PC-9 (cell line): ENCODE measurements at regions not wholly inside any gene's neighbourhood (a gene's known extent, or its start where the extent isn't known, plus 50 kb on each side); places are given as distances from the start of the nearest gene placed in this dataset.

Source experiments
- BruUV-seq: library from RNA; stranded (reverse); fragments of 400-500 nt; replicated peaks from 2 replicates; lab custom pipeline; 2021; lab: Mats Ljungman, UMichigan
- CTCF ChIA-PET: fragments of 300-600 bp; sonication (Branson Sonifier 250); formaldehyde crosslinking; loops from one replicate; lab custom pipeline; 2022; ENCODE audit warnings: antibody characterized with exemption; lab: Charles Lee
- POLR2A ChIA-PET: fragments of 300-600 bp; sonication (Branson Sonifier 250); formaldehyde crosslinking; loops from one replicate; lab custom pipeline; 2022; ENCODE audit warnings: antibody characterized with exemption; ENCODE audit not compliant: unreplicated experiment; lab: Charles Lee
- DNase-seq, 2 experiments: peaks; one replicate each; pipeline versions ENCODE4 v3.0.0 to v3.0.0-alpha.2; 2015 to 2022; ENCODE audit warnings: mixed read lengths in 1 of 2
- H2AFZ ChIP-seq: fragments of 200-600 bp; sonication (generic); 2 replicates; pipeline ENCODE4 v1.8.1; 2017; ENCODE audit warnings: antibody characterized with exemption
- H3F3A ChIP-seq: fragments of 200-600 bp; sonication (generic); 2 replicates; pipeline ENCODE4 v1.8.1; 2017; ENCODE audit warnings: antibody characterized with exemption, mild to moderate bottlenecking, low read depth; ENCODE audit not compliant: insufficient read depth
- H3K27ac ChIP-seq: fragments of 200-600 bp; sonication (generic); 2 replicates; pipeline ENCODE4 v1.6.1; 2016; ENCODE audit warnings: mixed run types
- H3K27me3 ChIP-seq: fragments of 200-600 bp; sonication (generic); 2 replicates; pipeline ENCODE4 v1.6.1; 2016; ENCODE audit warnings: low read depth, mixed run types; ENCODE audit not compliant: insufficient read depth
- H3K36me3 ChIP-seq: fragments of 200-600 bp; sonication (generic); 2 replicates; pipeline ENCODE4 v1.6.1; 2016; ENCODE audit warnings: low read depth, mixed run types
- H3K4me1 ChIP-seq: fragments of 200-600 bp; sonication (generic); replicated peaks from 2 replicates; pipeline ENCODE4 v1.6.1; 2016; ENCODE audit warnings: mixed run types; ENCODE audit not compliant: insufficient read depth
- H3K4me2 ChIP-seq: fragments of 200-600 bp; sonication (generic); 2 replicates; pipeline ENCODE4 v1.6.1; 2017; ENCODE audit warnings: mixed run types
- H3K4me3 ChIP-seq: fragments of 200-600 bp; sonication (generic); 2 replicates; pipeline ENCODE4 v1.6.1; 2016; ENCODE audit warnings: mixed run types
- H3K79me2 ChIP-seq: fragments of 200-600 bp; sonication (generic); 2 replicates; pipeline ENCODE4 v1.6.1; 2017; ENCODE audit warnings: low read depth, mixed run types
- H3K9me2 ChIP-seq: fragments of 200-600 bp; sonication (generic); 2 replicates; pipeline ENCODE4 v1.8.1; 2017; ENCODE audit warnings: mild to moderate bottlenecking; ENCODE audit not compliant: insufficient read depth
- H3K9me3 ChIP-seq: fragments of 200-600 bp; sonication (generic); 2 replicates; pipeline ENCODE4 v1.8.1; 2016; ENCODE audit warnings: low read depth; ENCODE audit not compliant: insufficient read depth
- H4K20me1 ChIP-seq: fragments of 200-600 bp; sonication (generic); 2 replicates; pipeline ENCODE4 v1.8.1; 2017; ENCODE audit not compliant: insufficient read depth
- CTCF ChIP-seq: fragments of 200-600 bp; sonication (generic); conservative IDR thresholded peaks from 2 replicates; pipeline ENCODE4 v1.6.1; 2017; ENCODE audit warnings: mixed run types, antibody characterized with exemption, mild to moderate bottlenecking, moderate library complexity
- EZH2 ChIP-seq: fragments of 200-600 bp; sonication (generic); IDR thresholded peaks from 2 replicates; pipeline ENCODE4 v1.8.0; 2017; ENCODE audit warnings: antibody characterized with exemption, low read depth
- intact Hi-C: fragments of 100-400 bp; cut with micrococcal nuclease; formaldehyde crosslinking; loops from one replicate; pipeline ENCODE4 v1.10.0; 2022; ENCODE audit not compliant: unreplicated experiment

- Histone ChIP-seq H3K27me3 (peaks cover 74% of the 10 kb centered on the region), H3K4me3 (no peak overlapping the region), H3K27ac (no peak overlapping the region), H3K9me2 (no peaks in the 10 kb centered on the region), H3K4me1 (no peaks in the 10 kb centered on the region), H3F3A (no peaks in the 10 kb centered on the region), H4K20me1 (no peaks in the 10 kb centered on the region), H3K36me3 (no peaks in the 10 kb centered on the region), H3K9me3 (no peaks in the 10 kb centered on the region), H3K4me2 (no peak overlapping the region), H2AFZ (no peak overlapping the region), H3K79me2 (no peaks in the 10 kb centered on the region)
- ChIA-PET CTCF (no interaction called here), POLR2A (no interaction called here)
- intact Hi-C loops: no loop called here
- no TSS peak for BruUV-seq
- TF ChIP-seq CTCF (no peak), EZH2 (no peak)
- DNase-seq: no peak
These were observed 148.8 kb upstream of the SALL3 start for GRCh38 chr18:78830826-78831225.

GRCh38 chr18:78831603-78832002 lies 148.0 kb upstream of the SALL3 start:
- no peaks in the 10 kb centered on the region for H3K9me3 ChIP-seq
- H3K4me1 ChIP-seq: no peaks in the 10 kb centered on the region
- no peaks in the 10 kb centered on the region for H3K9me2 ChIP-seq
- H3K79me2 ChIP-seq: no peaks in the 10 kb centered on the region
- intact Hi-C loops: no loop called here
- POLR2A ChIA-PET: no interaction called here
- H3K27ac ChIP-seq: no peak overlapping the region
- no peaks in the 10 kb centered on the region for H3K36me3 ChIP-seq
- no peak overlapping the region for H2AFZ ChIP-seq
- no peak overlapping the region for H3K4me2 ChIP-seq
- peaks cover 66% of the 10 kb centered on the region for H3K27me3 ChIP-seq
- CTCF ChIA-PET: no interaction called here
- H4K20me1 ChIP-seq: no peaks in the 10 kb centered on the region
- no TSS peak for BruUV-seq
- no peak for TF ChIP-seq CTCF
- no peak for TF ChIP-seq EZH2
- H3F3A ChIP-seq: no peaks in the 10 kb centered on the region
- no peak for DNase-seq
- no peak overlapping the region for H3K4me3 ChIP-seq

- BruUV-seq: no TSS peak
- Histone ChIP-seq H3K79me2 (no peaks in the 10 kb centered on the region), H3K4me3 (no peak overlapping the region), H3K4me2 (no peak overlapping the region), H3K27ac (no peak overlapping the region), H3F3A (0 out of 2 replicates have a peak, but pooled peaks cover 4% of the 10 kb centered on the region), H3K9me3 (no peaks in the 10 kb centered on the region), H3K9me2 (no peaks in the 10 kb centered on the region), H2AFZ (no peak overlapping the region), H4K20me1 (no peaks in the 10 kb centered on the region), H3K4me1 (no peaks in the 10 kb centered on the region), H3K36me3 (no peaks in the 10 kb centered on the region), H3K27me3 (peaks cover 44% of the 10 kb centered on the region)
- intact Hi-C loops: no loop called here
- ChIA-PET CTCF (no interaction called here), POLR2A (no interaction called here)
- no peak for DNase-seq
- TF ChIP-seq EZH2: no peak
- TF ChIP-seq CTCF: no peak
These were observed 145.8 kb upstream of the SALL3 start for GRCh38 chr18:78833833-78834232.
